Stomach (tissue), 8 donors: ENCODE measurements at regions not wholly inside any gene's neighbourhood (a gene's known extent, or its start where the extent isn't known, plus 50 kb on each side); places are given as distances from the start of the nearest gene placed in this dataset.

Experiments
- DNase-seq, 2 donors: peaks; one replicate each; pipeline versions ENCODE4 v3.0.0 to v3.0.0-alpha.2; 2013 to 2019
- H3K27ac ChIP-seq, 5 donors: fragments of 200-600 bp in 4 of 5; sonication (generic) in 4 of 5; one replicate each; pipeline ENCODE4 v1.5.1; 2013 to 2019; ENCODE audit warnings: mild to moderate bottlenecking in 1 of 5, moderate library complexity in 1 of 5
- H3K27me3 ChIP-seq, 3 donors: fragments of 200-600 bp; sonication (generic); one replicate each; pipeline ENCODE4 v1.5.1; 2017 to 2019; ENCODE audit warnings: mixed run types in 1 of 3
- H3K36me3 ChIP-seq, 4 donors: fragments of 200-600 bp; sonication (generic); 1 replicate in 3 of 4; 2 replicates in 1 of 4; pipeline ENCODE4 v1.5.1; 2016 to 2019
- H3K4me1 ChIP-seq, 4 donors: fragments of 200-600 bp; sonication (generic); one replicate each; pipeline ENCODE4 v1.5.1; 2016 to 2019
- H3K4me3 ChIP-seq, 4 donors: fragments of 200-600 bp; sonication (generic) in 3 of 4; one replicate each; pipeline ENCODE4 v1.5.1; 2016 to 2019; ENCODE audit warnings: mild to moderate bottlenecking in 1 of 4
- H3K9me3 ChIP-seq, 4 donors: fragments of 200-600 bp; sonication (generic); one replicate each; pipeline ENCODE4 v1.5.1; 2016 to 2019
- CTCF ChIP-seq, 7 experiments: fragments of 450-650 bp in 4 of 7; fragments of 200-600 bp in 3 of 7; sonication (generic) in 3 of 7; IDR thresholded peaks; one replicate each; pipeline ENCODE4 v1.5.1; 2016 to 2019; ENCODE audit warnings: antibody characterized with exemption in 7 of 7, control low read depth in 2 of 7, mild to moderate bottlenecking in 1 of 7
- EP300 ChIP-seq: sonication (generic); formaldehyde crosslinking; IDR thresholded peaks from one replicate; pipeline ENCODE4 v1.6.1; 2017; ENCODE audit warnings: antibody characterized with exemption
- POLR2A ChIP-seq, 4 donors: fragments of 450-650 bp; IDR thresholded peaks; one replicate each; pipeline ENCODE4 v1.6.1; 2016; ENCODE audit warnings: antibody characterized with exemption in 4 of 4, control low read depth in 2 of 4, mild to moderate bottlenecking in 1 of 4, moderate library complexity in 1 of 4
- POLR2AphosphoS5 ChIP-seq, 3 donors: sonication (generic); formaldehyde crosslinking; IDR thresholded peaks; one replicate each; pipeline ENCODE4 v1.6.1; 2016; ENCODE audit warnings: antibody characterized with exemption in 3 of 3
- WGBS, 5 donors: extraction: QIAGEN DNeasy Blood & Tissue Kit in 3 of 5; methylation state at CpG; one replicate each; pipeline versions ENCODE4 v1.1.5 to v1.1.7; 2013 to 2018; 5-methylcytosine and 5-hydroxymethylcytosine counted together
- intact Hi-C: fragments of 100-400 bp; cut with DNase I; formaldehyde crosslinking; loops from one replicate; pipeline ENCODE4 v1.15.1; 2023; ENCODE audit warnings: low total_unique reads
- donor health status: healthy with polysubstance abuse.
- donor health status: Bipolar disorder and iron deficiency.
- donor health status: healthy.

GRCh38 chr3:168453623-168454022 is 357.9 kb upstream of the GOLIM4 start:
- H3K36me3 ChIP-seq, result no peaks in the 10 kb centered on the region
- no peak overlapping the region for H3K27ac ChIP-seq
- H3K9me3 ChIP-seq, result no peaks in the 10 kb centered on the region
- H3K27me3 ChIP-seq, result no peaks in the 10 kb centered on the region
- H3K4me3 ChIP-seq, result no peak overlapping the region
- 86 to 93% (median 89%) methylated on average over 2 of the region's 2 CpGs for WGBS, 5 donors
- H3K4me1 ChIP-seq, result no peaks in the 10 kb centered on the region
- intact Hi-C loops, result no loop called here
- DNase-seq, result no peak
- no peak for TF ChIP-seq POLR2AphosphoS5 (IDR thresholded peaks at IDR 0.05)
- TF ChIP-seq POLR2A (IDR thresholded peaks at IDR 0.05), result no peak
- no peak for TF ChIP-seq EP300
- no peak for TF ChIP-seq CTCF (IDR thresholded peaks at IDR 0.05)

GRCh38 chr3:168443965-168444364 is 348.2 kb upstream of the GOLIM4 start:
- TF ChIP-seq CTCF (IDR thresholded peaks at IDR 0.05) (no peak), EP300 (no peak), POLR2A (IDR thresholded peaks at IDR 0.05) (no peak), POLR2AphosphoS5 (IDR thresholded peaks at IDR 0.05) (no peak)
- 49 to 79% (median 67%) methylated on average over 1 of the region's 1 CpG for WGBS, 5 donors
- intact Hi-C loops, result no loop called here

GRCh38 chr3:168442502-168442901 is 346.8 kb upstream of the GOLIM4 start:
- WGBS, 5 donors, result 68 to 82% (median 79%) methylated on average over 2 of the region's 2 CpGs
- no peak for DNase-seq
- H3K9me3 ChIP-seq, result no peaks in the 10 kb centered on the region
- H3K4me1 ChIP-seq, result no peaks in the 10 kb centered on the region
- no peak for TF ChIP-seq EP300
- TF ChIP-seq POLR2A (IDR thresholded peaks at IDR 0.05), result no peak
- no peak for TF ChIP-seq CTCF (IDR thresholded peaks at IDR 0.05)
- no peak for TF ChIP-seq POLR2AphosphoS5 (IDR thresholded peaks at IDR 0.05)
- H3K27me3 ChIP-seq, result no peaks in the 10 kb centered on the region
- H3K27ac ChIP-seq, result no peak overlapping the region
- H3K4me3 ChIP-seq, result no peak overlapping the region
- H3K36me3 ChIP-seq, result no peaks in the 10 kb centered on the region
- intact Hi-C loops, result no loop called here

More at GRCh38 chr3:168443965-168444364, 348.2 kb upstream of the GOLIM4 start:
- H3K27me3 ChIP-seq, result no peaks in the 10 kb centered on the region
- no peak overlapping the region for H3K4me3 ChIP-seq
- H3K9me3 ChIP-seq, result no peaks in the 10 kb centered on the region
- no peaks in the 10 kb centered on the region for H3K36me3 ChIP-seq
- no peak overlapping the region for H3K27ac ChIP-seq
- H3K4me1 ChIP-seq, result no peaks in the 10 kb centered on the region
- no peak for DNase-seq

GRCh38 chr3:168436245-168436724 is 340.6 kb upstream of the GOLIM4 start:
- H3K36me3 ChIP-seq, result no peaks in the 10 kb centered on the region
- no peak for TF ChIP-seq POLR2AphosphoS5 (IDR thresholded peaks at IDR 0.05)
- no peak for TF ChIP-seq CTCF (IDR thresholded peaks at IDR 0.05)
- TF ChIP-seq POLR2A (IDR thresholded peaks at IDR 0.05), result no peak
- TF ChIP-seq EP300, result no peak
- no peak for DNase-seq
- intact Hi-C loops, result no loop called here
- H3K4me1 ChIP-seq, result no peaks in the 10 kb centered on the region
- no peaks in the 10 kb centered on the region for H3K27me3 ChIP-seq
- H3K9me3 ChIP-seq, result no peaks in the 10 kb centered on the region
- 63 to 78% (median 70%) methylated on average over 1 of the region's 1 CpG for WGBS, 5 donors
- H3K4me3 ChIP-seq, result no peak overlapping the region
- H3K27ac ChIP-seq, result no peak overlapping the region
